HEK293 (cell line): ENCODE measurements at regions not wholly inside any gene's neighbourhood (a gene's known extent, or its start where the extent isn't known, plus 50 kb on each side); places are given as distances from the start of the nearest gene placed in this dataset.

ENCODE experiments used
- CTCF ChIA-PET: fragments of 350-600 bp; formaldehyde crosslinking; extraction: SDS; loops from one replicate; lab custom pipeline; 2021; ENCODE audit warnings: antibody characterized with exemption; lab: Yijun Ruan, JAX
- POLR2A ChIA-PET: fragments of 300-600 bp; formaldehyde crosslinking; extraction: SDS; loops from one replicate; lab custom pipeline; 2020; ENCODE audit warnings: antibody characterized with exemption, inconsistent platforms; lab: Yijun Ruan, JAX
- H3K27ac ChIP-seq: fragments of 200-500 bp; sonication (Bioruptor generic); 2 replicates; pipeline ENCODE4 v1.5.1; 2014; ENCODE audit warnings: low read depth, low read length, control low read depth, inconsistent platforms; ENCODE audit errors: extremely low read depth
- H3K36me3 ChIP-seq, 2 experiments: fragments of 200-500 bp in 1 of 2; sonication (Bioruptor generic) in 1 of 2; 1 replicate in 1 of 2; 2 replicates in 1 of 2; pipeline ENCODE4 v1.5.1; 2014 to 2017; ENCODE audit warnings: inconsistent platforms in 2 of 2, low read length in 2 of 2; ENCODE audit not compliant: control insufficient read depth in 2 of 2, insufficient read depth in 1 of 2
- H3K4me1 ChIP-seq: fragments of 200-500 bp; sonication (Bioruptor generic); 2 replicates; pipeline ENCODE4 v1.5.1; 2014; ENCODE audit warnings: mild to moderate bottlenecking, low read length, inconsistent platforms; ENCODE audit not compliant: control insufficient read depth, insufficient read depth
- H3K4me3 ChIP-seq: 2 replicates; pipeline ENCODE4 v1.5.1; 2011; ENCODE audit warnings: low read depth, mild to moderate bottlenecking, control low read depth, low read length, moderate library complexity
- H3K9me3 ChIP-seq: fragments of 200-500 bp; sonication (Bioruptor generic); 2 replicates; pipeline ENCODE4 v1.5.1; 2014; ENCODE audit warnings: low read depth, low read length, inconsistent platforms; ENCODE audit not compliant: control insufficient read depth, insufficient read depth
- FEZF1 ChIP-seq: fragments of 450-650 bp; formaldehyde crosslinking; IDR thresholded peaks from 2 replicates; pipeline ENCODE4 v1.5.1; 2016; ENCODE audit warnings: missing biosample characterization, missing genetic modification characterization
- HOXC10 ChIP-seq: sonication (generic); formaldehyde crosslinking; IDR thresholded peaks from 2 replicates; pipeline ENCODE4 v1.8.1; 2023; ENCODE audit warnings: mild to moderate bottlenecking, missing genetic modification reagents
- MZF1 ChIP-seq: fragments of 450-650 bp; formaldehyde crosslinking; IDR thresholded peaks from 2 replicates; pipeline ENCODE4 v1.5.1; 2017; ENCODE audit warnings: missing biosample characterization, missing genetic modification characterization, borderline replicate concordance
- YY1 ChIP-seq: fragments of 450-650 bp; formaldehyde crosslinking; IDR thresholded peaks from 2 replicates; pipeline ENCODE4 v1.5.1; 2018; ENCODE audit warnings: missing biosample characterization, missing genetic modification characterization
- ZBTB1 ChIP-seq: fragments of 450-650 bp; formaldehyde crosslinking; IDR thresholded peaks from 2 replicates; pipeline ENCODE4 v1.5.1; 2016; ENCODE audit warnings: missing biosample characterization, missing genetic modification characterization
- ZBTB7A ChIP-seq: fragments of 450-650 bp; formaldehyde crosslinking; IDR thresholded peaks from 2 replicates; pipeline ENCODE4 v1.5.1; 2016; ENCODE audit warnings: low read depth, missing biosample characterization, missing genetic modification characterization
- ZNF146 ChIP-seq: fragments of 450-650 bp; formaldehyde crosslinking; IDR thresholded peaks from 2 replicates; pipeline ENCODE4 v1.5.1; 2016; ENCODE audit warnings: missing biosample characterization, missing genetic modification characterization
- ZNF16 ChIP-seq: fragments of 450-650 bp; formaldehyde crosslinking; IDR thresholded peaks from 2 replicates; pipeline ENCODE4 v1.5.1; 2016; ENCODE audit warnings: low read depth, missing biosample characterization, missing genetic modification characterization
- ZNF202 ChIP-seq: fragments of 450-650 bp; formaldehyde crosslinking; IDR thresholded peaks from 2 replicates; pipeline ENCODE4 v1.5.1; 2016; ENCODE audit warnings: missing biosample characterization, missing genetic modification characterization, borderline replicate concordance
- ZNF223 ChIP-seq: fragments of 450-650 bp; formaldehyde crosslinking; IDR thresholded peaks from 2 replicates; pipeline ENCODE4 v1.5.1; 2016; ENCODE audit warnings: missing biosample characterization, missing genetic modification characterization
- ZNF239 ChIP-seq: fragments of 450-650 bp; formaldehyde crosslinking; IDR thresholded peaks from 2 replicates; pipeline ENCODE4 v1.5.1; 2016; ENCODE audit warnings: missing biosample characterization, missing genetic modification characterization
- ZNF266 ChIP-seq: fragments of 450-650 bp; formaldehyde crosslinking; IDR thresholded peaks from 2 replicates; pipeline ENCODE4 v1.5.1; 2016; ENCODE audit warnings: missing biosample characterization, missing genetic modification characterization, low read depth
- ZNF354C ChIP-seq: fragments of 450-650 bp; formaldehyde crosslinking; IDR thresholded peaks from 2 replicates; pipeline ENCODE4 v1.5.1; 2016; ENCODE audit warnings: missing biosample characterization, missing genetic modification characterization, low read depth, borderline replicate concordance
- ZNF433 ChIP-seq: fragments of 450-650 bp; formaldehyde crosslinking; IDR thresholded peaks from 2 replicates; pipeline ENCODE4 v1.5.1; 2016; ENCODE audit warnings: missing biosample characterization, missing genetic modification characterization, low read depth
- ZNF473 ChIP-seq: fragments of 450-650 bp; formaldehyde crosslinking; IDR thresholded peaks from 2 replicates; pipeline ENCODE4 v1.5.1; 2017; ENCODE audit warnings: missing biosample characterization, missing genetic modification characterization
- ZNF529 ChIP-seq: fragments of 450-650 bp; formaldehyde crosslinking; IDR thresholded peaks from 2 replicates; pipeline ENCODE4 v1.5.1; 2017; ENCODE audit warnings: missing genetic modification characterization, missing biosample characterization; ENCODE audit not compliant: insufficient replicate concordance
- ZNF561 ChIP-seq: fragments of 450-650 bp; IDR thresholded peaks from 2 replicates; pipeline ENCODE4 v1.5.1; 2018; ENCODE audit warnings: missing biosample characterization, missing genetic modification characterization, borderline replicate concordance
- ZNF623 ChIP-seq: fragments of 450-650 bp; formaldehyde crosslinking; IDR thresholded peaks from 2 replicates; pipeline ENCODE4 v1.5.1; 2016; ENCODE audit warnings: missing biosample characterization, missing genetic modification characterization
- ZNF654 ChIP-seq: fragments of 450-650 bp; formaldehyde crosslinking; IDR thresholded peaks from 2 replicates; pipeline ENCODE4 v1.5.1; 2016; ENCODE audit warnings: low read depth, missing biosample characterization, missing genetic modification characterization
- ZNF777 ChIP-seq: fragments of 450-650 bp; formaldehyde crosslinking; IDR thresholded peaks from 2 replicates; pipeline ENCODE4 v1.5.1; 2017; ENCODE audit warnings: missing biosample characterization, missing genetic modification characterization, borderline replicate concordance
- ZNF843 ChIP-seq: fragments of 450-650 bp; formaldehyde crosslinking; IDR thresholded peaks from 2 replicates; pipeline ENCODE4 v1.5.1; 2016; ENCODE audit warnings: missing biosample characterization, missing genetic modification characterization
- ZSCAN16 ChIP-seq: fragments of 450-650 bp; formaldehyde crosslinking; IDR thresholded peaks from 2 replicates; pipeline ENCODE4 v1.5.1; 2016; ENCODE audit warnings: missing biosample characterization, missing genetic modification characterization
- TF ChIP-seq, protein P1 (sequence below): fragments of 450-650 bp; formaldehyde crosslinking; IDR thresholded peaks from 2 replicates; pipeline ENCODE4 v1.5.1; 2016; ENCODE audit warnings: missing biosample characterization, missing genetic modification characterization, borderline replicate concordance
- TF ChIP-seq, protein P2 (sequence below): fragments of 450-650 bp; formaldehyde crosslinking; IDR thresholded peaks from 2 replicates; pipeline ENCODE4 v1.5.1; 2016; ENCODE audit warnings: missing biosample characterization, missing genetic modification characterization, low read depth
- TF ChIP-seq, protein P3 (sequence below): fragments of 450-650 bp; formaldehyde crosslinking; IDR thresholded peaks from 2 replicates; pipeline ENCODE4 v1.5.1; 2017; ENCODE audit warnings: missing biosample characterization, missing genetic modification characterization
- TF ChIP-seq, protein P4 (sequence below): fragments of 450-650 bp; formaldehyde crosslinking; IDR thresholded peaks from 2 replicates; pipeline ENCODE4 v1.5.1; 2016; ENCODE audit warnings: missing biosample characterization, missing genetic modification characterization, borderline replicate concordance
- TF ChIP-seq, protein P5 (sequence below): fragments of 450-650 bp; formaldehyde crosslinking; IDR thresholded peaks from 2 replicates; pipeline ENCODE4 v1.5.1; 2017; ENCODE audit warnings: missing biosample characterization, missing genetic modification characterization

DNA sequence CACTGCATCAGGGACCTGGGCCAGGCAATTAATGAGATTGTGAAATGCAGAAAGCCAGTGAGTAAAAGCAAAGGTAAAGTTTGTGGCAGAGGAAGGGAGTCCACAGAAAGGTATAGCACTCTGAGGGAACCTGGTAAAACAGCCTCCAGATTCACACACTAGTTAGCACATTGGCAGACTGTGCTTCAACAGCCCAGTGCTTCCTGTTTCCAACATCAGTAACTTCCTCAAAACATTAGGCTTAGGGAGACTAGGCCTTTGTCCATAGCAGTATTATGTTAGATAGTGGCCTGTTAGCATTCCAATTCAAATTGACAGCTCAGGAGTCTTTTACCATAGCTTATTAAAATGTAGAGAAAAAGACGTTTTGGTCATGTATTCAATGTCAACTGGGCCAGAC, 582.6 kb upstream of the ACTRT1 start:
- CTCF ChIA-PET: interaction anchor here (0.8 kb wide), 1 partner anchor 362 kb away, joined by 3 read pairs; no protein-coding TSS in a partner anchor
- no peak overlapping the region for H3K27ac ChIP-seq
- no peak overlapping the region for H3K4me3 ChIP-seq
- H3K36me3 ChIP-seq: no peaks in the 10 kb centered on the region
- no peaks in the 10 kb centered on the region for H3K4me1 ChIP-seq
- POLR2A ChIA-PET: no interaction called here
- TF ChIP-seq ZNF433 (tag by site-specific recombination): no peak
- no peak for TF ChIP-seq YY1 (tag by site-specific recombination)
- no peak for TF ChIP-seq ZNF777 (tag by site-specific recombination)
- TF ChIP-seq ZBTB7A: no peak
- TF ChIP-seq ZSCAN16 (tag by site-specific recombination): no peak
- no peak for TF ChIP-seq ZNF16 (tag by site-specific recombination)
- TF ChIP-seq FEZF1: no peak
- TF ChIP-seq, protein P1, sequence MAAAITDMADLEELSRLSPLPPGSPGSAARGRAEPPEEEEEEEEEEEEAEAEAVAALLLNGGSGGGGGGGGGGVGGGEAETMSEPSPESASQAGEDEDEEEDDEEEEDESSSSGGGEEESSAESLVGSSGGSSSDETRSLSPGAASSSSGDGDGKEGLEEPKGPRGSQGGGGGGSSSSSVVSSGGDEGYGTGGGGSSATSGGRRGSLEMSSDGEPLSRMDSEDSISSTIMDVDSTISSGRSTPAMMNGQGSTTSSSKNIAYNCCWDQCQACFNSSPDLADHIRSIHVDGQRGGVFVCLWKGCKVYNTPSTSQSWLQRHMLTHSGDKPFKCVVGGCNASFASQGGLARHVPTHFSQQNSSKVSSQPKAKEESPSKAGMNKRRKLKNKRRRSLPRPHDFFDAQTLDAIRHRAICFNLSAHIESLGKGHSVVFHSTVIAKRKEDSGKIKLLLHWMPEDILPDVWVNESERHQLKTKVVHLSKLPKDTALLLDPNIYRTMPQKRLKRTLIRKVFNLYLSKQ: no peak
- TF ChIP-seq ZNF354C: no peak
- TF ChIP-seq, protein P2, sequence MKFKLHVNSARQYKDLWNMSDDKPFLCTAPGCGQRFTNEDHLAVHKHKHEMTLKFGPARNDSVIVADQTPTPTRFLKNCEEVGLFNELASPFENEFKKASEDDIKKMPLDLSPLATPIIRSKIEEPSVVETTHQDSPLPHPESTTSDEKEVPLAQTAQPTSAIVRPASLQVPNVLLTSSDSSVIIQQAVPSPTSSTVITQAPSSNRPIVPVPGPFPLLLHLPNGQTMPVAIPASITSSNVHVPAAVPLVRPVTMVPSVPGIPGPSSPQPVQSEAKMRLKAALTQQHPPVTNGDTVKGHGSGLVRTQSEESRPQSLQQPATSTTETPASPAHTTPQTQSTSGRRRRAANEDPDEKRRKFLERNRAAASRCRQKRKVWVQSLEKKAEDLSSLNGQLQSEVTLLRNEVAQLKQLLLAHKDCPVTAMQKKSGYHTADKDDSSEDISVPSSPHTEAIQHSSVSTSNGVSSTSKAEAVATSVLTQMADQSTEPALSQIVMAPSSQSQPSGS (tag by site-specific recombination): no peak
- TF ChIP-seq ZNF623 (tag by site-specific recombination): no peak
- TF ChIP-seq, protein P3, sequence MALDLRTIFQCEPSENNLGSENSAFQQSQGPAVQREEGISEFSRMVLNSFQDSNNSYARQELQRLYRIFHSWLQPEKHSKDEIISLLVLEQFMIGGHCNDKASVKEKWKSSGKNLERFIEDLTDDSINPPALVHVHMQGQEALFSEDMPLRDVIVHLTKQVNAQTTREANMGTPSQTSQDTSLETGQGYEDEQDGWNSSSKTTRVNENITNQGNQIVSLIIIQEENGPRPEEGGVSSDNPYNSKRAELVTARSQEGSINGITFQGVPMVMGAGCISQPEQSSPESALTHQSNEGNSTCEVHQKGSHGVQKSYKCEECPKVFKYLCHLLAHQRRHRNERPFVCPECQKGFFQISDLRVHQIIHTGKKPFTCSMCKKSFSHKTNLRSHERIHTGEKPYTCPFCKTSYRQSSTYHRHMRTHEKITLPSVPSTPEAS (tag by site-specific recombination): no peak
- TF ChIP-seq HOXC10 (CRISPR knock-in tag): no peak
- no peaks in the 10 kb centered on the region for H3K9me3 ChIP-seq

DNA sequence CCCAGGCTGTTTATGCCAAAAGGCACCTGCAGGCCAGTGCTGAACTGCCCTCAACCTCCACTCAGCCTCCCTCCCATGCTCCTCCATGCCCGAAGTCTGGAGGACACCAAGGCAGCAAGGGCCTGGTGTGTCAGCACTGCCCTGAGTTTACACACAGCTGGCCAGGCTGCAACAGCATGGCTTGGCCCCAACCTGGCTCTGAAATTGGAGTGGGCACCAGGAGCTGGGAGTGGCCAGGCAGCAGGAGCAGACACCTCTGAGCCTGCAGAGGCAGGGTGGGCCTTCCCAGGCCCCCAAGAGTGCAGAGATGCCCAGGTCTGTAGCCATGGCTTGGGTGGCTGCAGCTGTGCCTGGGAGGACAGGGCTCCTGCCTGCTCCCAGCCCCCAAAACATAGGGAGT, 571.2 kb upstream of the ACTRT1 start:
- Histone ChIP-seq H3K27ac (no peak overlapping the region), H3K36me3 (no peaks in the 10 kb centered on the region), H3K4me3 (no peak overlapping the region), H3K9me3 (no peaks in the 10 kb centered on the region), H3K4me1 (no peaks in the 10 kb centered on the region)
- POLR2A ChIA-PET: no interaction called here
- CTCF ChIA-PET: no interaction called here
- TF ChIP-seq ZBTB7A: no peak
- TF ChIP-seq ZNF146 (tag by site-specific recombination): no peak
- no peak for TF ChIP-seq ZNF266 (tag by site-specific recombination)
- no peak for TF ChIP-seq ZNF529 (tag by site-specific recombination)
- no peak for TF ChIP-seq ZBTB1
- TF ChIP-seq ZNF239 (tag by site-specific recombination): no peak
- TF ChIP-seq MZF1: no peak
- TF ChIP-seq, protein P4, sequence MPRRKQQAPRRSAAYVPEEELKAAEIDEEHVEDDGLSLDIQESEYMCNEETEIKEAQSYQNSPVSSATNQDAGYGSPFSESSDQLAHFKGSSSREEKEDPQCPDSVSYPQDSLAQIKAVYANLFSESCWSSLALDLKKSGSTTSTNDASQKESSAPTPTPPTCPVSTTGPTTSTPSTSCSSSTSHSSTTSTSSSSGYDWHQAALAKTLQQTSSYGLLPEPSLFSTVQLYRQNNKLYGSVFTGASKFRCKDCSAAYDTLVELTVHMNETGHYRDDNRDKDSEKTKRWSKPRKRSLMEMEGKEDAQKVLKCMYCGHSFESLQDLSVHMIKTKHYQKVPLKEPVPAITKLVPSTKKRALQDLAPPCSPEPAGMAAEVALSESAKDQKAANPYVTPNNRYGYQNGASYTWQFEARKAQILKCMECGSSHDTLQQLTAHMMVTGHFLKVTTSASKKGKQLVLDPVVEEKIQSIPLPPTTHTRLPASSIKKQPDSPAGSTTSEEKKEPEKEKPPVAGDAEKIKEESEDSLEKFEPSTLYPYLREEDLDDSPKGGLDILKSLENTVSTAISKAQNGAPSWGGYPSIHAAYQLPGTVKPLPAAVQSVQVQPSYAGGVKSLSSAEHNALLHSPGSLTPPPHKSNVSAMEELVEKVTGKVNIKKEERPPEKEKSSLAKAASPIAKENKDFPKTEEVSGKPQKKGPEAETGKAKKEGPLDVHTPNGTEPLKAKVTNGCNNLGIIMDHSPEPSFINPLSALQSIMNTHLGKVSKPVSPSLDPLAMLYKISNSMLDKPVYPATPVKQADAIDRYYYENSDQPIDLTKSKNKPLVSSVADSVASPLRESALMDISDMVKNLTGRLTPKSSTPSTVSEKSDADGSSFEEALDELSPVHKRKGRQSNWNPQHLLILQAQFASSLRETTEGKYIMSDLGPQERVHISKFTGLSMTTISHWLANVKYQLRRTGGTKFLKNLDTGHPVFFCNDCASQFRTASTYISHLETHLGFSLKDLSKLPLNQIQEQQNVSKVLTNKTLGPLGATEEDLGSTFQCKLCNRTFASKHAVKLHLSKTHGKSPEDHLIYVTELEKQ (tag by site-specific recombination): no peak
- no peak for TF ChIP-seq ZNF561
- no peak for TF ChIP-seq ZNF654
- TF ChIP-seq ZNF202: no peak
- TF ChIP-seq ZNF473 (tag by site-specific recombination): no peak
- TF ChIP-seq ZNF843: no peak
- no peak for TF ChIP-seq ZNF223 (tag by site-specific recombination)
- TF ChIP-seq, protein P5, sequence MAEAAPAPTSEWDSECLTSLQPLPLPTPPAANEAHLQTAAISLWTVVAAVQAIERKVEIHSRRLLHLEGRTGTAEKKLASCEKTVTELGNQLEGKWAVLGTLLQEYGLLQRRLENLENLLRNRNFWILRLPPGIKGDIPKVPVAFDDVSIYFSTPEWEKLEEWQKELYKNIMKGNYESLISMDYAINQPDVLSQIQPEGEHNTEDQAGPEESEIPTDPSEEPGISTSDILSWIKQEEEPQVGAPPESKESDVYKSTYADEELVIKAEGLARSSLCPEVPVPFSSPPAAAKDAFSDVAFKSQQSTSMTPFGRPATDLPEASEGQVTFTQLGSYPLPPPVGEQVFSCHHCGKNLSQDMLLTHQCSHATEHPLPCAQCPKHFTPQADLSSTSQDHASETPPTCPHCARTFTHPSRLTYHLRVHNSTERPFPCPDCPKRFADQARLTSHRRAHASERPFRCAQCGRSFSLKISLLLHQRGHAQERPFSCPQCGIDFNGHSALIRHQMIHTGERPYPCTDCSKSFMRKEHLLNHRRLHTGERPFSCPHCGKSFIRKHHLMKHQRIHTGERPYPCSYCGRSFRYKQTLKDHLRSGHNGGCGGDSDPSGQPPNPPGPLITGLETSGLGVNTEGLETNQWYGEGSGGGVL (tag by site-specific recombination): no peak
